Smooth muscle cell (in vitro differentiated cells): ENCODE measurements at regions not wholly inside any gene's neighbourhood (a gene's known extent, or its start where the extent isn't known, plus 50 kb on each side); places are given as distances from the start of the nearest gene placed in this dataset.

Source experiments
- DNase-seq: peaks from one replicate; lab custom pipeline; 2025; ENCODE audit not compliant: unreplicated experiment; lab: John Stamatoyannopoulos, UW
- H2AFZ ChIP-seq: fragments of 200-600 bp; sonication (generic); 2 replicates; pipeline ENCODE4 v1.6.0; 2016; ENCODE audit warnings: antibody characterized with exemption, low read depth, mild to moderate bottlenecking
- H3F3A ChIP-seq: fragments of 200-600 bp; sonication (generic); 2 replicates; pipeline ENCODE4 v1.6.0; 2017; ENCODE audit warnings: antibody characterized with exemption, low read depth
- H3K27ac ChIP-seq: fragments of 200-600 bp; sonication (generic); 2 replicates; pipeline ENCODE4 v1.5.1; 2016; ENCODE audit warnings: low read depth, mild to moderate bottlenecking
- H3K27me3 ChIP-seq: fragments of 200-600 bp; sonication (generic); 2 replicates; pipeline ENCODE4 v1.6.1; 2016; ENCODE audit warnings: low read depth, mild to moderate bottlenecking
- H3K36me3 ChIP-seq: fragments of 200-600 bp; sonication (generic); 2 replicates; pipeline ENCODE4 v1.5.1; 2016; ENCODE audit warnings: low read depth
- H3K4me1 ChIP-seq: fragments of 200-600 bp; sonication (generic); 2 replicates; pipeline ENCODE4 v1.5.1; 2016; ENCODE audit warnings: low read depth
- H3K4me2 ChIP-seq: fragments of 200-600 bp; sonication (generic); 2 replicates; pipeline ENCODE4 v1.6.0; 2016; ENCODE audit warnings: mild to moderate bottlenecking
- H3K4me3 ChIP-seq: fragments of 200-600 bp; sonication (generic); 2 replicates; pipeline ENCODE4 v1.5.1; 2016; ENCODE audit warnings: mild to moderate bottlenecking
- H3K79me2 ChIP-seq: fragments of 200-600 bp; sonication (generic); 2 replicates; pipeline ENCODE4 v1.6.0; 2016; ENCODE audit warnings: low read depth, mild to moderate bottlenecking
- H3K9ac ChIP-seq: fragments of 200-600 bp; sonication (generic); 2 replicates; pipeline ENCODE4 v1.6.0; 2016; ENCODE audit warnings: low read depth
- H3K9me3 ChIP-seq: fragments of 200-600 bp; sonication (generic); replicated peaks from 2 replicates; pipeline ENCODE4 v1.5.1; 2016; ENCODE audit warnings: low read depth
- H4K20me1 ChIP-seq: fragments of 200-600 bp; sonication (generic); 2 replicates; pipeline ENCODE4 v1.6.0; 2016; ENCODE audit warnings: low read depth
- WGBS: methylation state at CpG from one replicate; pipeline ENCODE4 v1.1.7; 2016; ENCODE audit warnings: low lambda C conversion rate; 5-methylcytosine and 5-hydroxymethylcytosine counted together
- TF ChIP-seq, protein P1 (sequence below): fragments of 200-600 bp; sonication (generic); IDR thresholded peaks from 2 replicates; pipeline ENCODE4 v1.5.1; 2017; ENCODE audit warnings: borderline replicate concordance, mild to moderate bottlenecking, antibody characterized with exemption; ENCODE audit not compliant: insufficient read depth, poor library complexity, severe bottlenecking

DNA sequence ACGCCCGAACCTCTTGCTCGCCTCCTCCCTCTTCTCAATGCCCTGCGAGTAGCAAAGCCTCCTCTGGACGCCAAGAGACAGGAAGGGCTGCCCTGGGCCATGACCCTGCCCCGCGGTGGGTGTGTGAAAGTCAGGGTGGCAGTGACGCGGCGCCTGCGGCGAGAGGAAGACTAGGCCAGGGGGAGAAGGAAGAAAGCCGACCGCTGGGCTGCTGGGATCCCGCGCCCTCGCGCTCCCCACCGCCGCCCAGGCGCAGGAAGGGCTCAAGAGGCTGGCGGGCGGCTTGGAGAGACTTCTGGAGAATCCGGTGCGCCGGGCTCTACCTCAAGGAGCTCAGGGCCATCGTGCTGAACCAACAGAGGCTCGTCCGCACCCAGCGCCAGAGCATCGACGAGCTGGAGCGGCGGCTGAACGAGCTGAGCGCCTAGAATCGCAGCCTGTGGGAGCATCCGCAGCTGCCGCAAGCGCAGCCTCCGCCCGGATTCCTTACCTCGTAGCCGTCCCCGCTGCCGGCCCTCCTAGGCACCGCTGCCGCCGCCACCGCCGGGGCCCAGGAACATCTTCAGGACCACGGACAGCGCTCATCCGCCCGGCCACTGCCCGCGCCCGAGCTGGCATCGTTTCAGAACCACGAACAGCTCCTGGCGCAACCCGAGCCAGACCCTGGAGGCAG, 105.0 kb upstream of the PRB2 start:
- H3K4me2 ChIP-seq: peak overlapping the region; percentile 76
- TF ChIP-seq, protein P1, sequence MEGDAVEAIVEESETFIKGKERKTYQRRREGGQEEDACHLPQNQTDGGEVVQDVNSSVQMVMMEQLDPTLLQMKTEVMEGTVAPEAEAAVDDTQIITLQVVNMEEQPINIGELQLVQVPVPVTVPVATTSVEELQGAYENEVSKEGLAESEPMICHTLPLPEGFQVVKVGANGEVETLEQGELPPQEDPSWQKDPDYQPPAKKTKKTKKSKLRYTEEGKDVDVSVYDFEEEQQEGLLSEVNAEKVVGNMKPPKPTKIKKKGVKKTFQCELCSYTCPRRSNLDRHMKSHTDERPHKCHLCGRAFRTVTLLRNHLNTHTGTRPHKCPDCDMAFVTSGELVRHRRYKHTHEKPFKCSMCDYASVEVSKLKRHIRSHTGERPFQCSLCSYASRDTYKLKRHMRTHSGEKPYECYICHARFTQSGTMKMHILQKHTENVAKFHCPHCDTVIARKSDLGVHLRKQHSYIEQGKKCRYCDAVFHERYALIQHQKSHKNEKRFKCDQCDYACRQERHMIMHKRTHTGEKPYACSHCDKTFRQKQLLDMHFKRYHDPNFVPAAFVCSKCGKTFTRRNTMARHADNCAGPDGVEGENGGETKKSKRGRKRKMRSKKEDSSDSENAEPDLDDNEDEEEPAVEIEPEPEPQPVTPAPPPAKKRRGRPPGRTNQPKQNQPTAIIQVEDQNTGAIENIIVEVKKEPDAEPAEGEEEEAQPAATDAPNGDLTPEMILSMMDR: no peak
- no peak overlapping the region for H3K4me3 ChIP-seq

DNA sequence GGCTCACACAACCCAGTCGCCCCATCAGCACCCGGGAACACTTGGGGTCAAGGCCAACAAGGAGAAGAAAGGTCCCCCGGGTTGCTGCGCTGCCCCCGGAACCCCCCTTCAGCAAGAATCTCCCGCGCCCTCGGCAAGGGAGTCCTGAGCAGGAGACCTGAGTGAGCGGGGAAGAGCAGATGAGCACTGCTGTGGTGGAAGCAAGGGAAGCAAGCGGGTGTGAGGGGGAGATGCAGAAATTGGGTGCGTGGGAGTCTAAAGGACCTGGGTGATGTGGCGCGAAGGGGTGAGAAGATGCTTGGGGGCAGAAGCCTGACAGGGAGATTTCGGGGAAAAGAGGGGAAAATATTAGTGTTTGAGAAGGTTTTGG, 105.5 kb upstream of the PRB2 start:
- no peaks in the 10 kb centered on the region for H3K9me3 ChIP-seq
- no peak overlapping the region for H3K9ac ChIP-seq
- H3K4me1 ChIP-seq: peaks cover 3% of the 10 kb centered on the region
- H3K27me3 ChIP-seq: peaks cover 40% of the 10 kb centered on the region
- H3K79me2 ChIP-seq: no peaks in the 10 kb centered on the region
- no peak overlapping the region for H3K4me3 ChIP-seq
- no peak overlapping the region for H3K4me2 ChIP-seq
- H3K27ac ChIP-seq: no peak overlapping the region
- TF ChIP-seq, protein P1: no peak
- peaks cover 8% of the 10 kb centered on the region for H4K20me1 ChIP-seq
- H3K36me3 ChIP-seq: no peaks in the 10 kb centered on the region
- H3F3A ChIP-seq: no peaks in the 10 kb centered on the region
- whole genome bisulfite sequencing: 25% methylated on average over 14 of the region's 14 CpGs
- no peak for DNase-seq
- H2AFZ ChIP-seq: no peak overlapping the region

More for the DNA sequence above, 105.0 kb upstream of the PRB2 start:
- H4K20me1 ChIP-seq: peaks cover 8% of the 10 kb centered on the region
- H3K79me2 ChIP-seq: no peaks in the 10 kb centered on the region
- DNase-seq: peak; percentile 87
- H3K9ac ChIP-seq: no peak overlapping the region
- H2AFZ ChIP-seq: no peak overlapping the region
- H3K36me3 ChIP-seq: no peaks in the 10 kb centered on the region
- no peak overlapping the region for H3K27ac ChIP-seq
- H3F3A ChIP-seq: no peaks in the 10 kb centered on the region
- WGBS: 7% methylated on average over 43 of the region's 62 CpGs
- peaks cover 3% of the 10 kb centered on the region for H3K4me1 ChIP-seq
- H3K27me3 ChIP-seq: peaks cover 40% of the 10 kb centered on the region
- no peaks in the 10 kb centered on the region for H3K9me3 ChIP-seq

DNA sequence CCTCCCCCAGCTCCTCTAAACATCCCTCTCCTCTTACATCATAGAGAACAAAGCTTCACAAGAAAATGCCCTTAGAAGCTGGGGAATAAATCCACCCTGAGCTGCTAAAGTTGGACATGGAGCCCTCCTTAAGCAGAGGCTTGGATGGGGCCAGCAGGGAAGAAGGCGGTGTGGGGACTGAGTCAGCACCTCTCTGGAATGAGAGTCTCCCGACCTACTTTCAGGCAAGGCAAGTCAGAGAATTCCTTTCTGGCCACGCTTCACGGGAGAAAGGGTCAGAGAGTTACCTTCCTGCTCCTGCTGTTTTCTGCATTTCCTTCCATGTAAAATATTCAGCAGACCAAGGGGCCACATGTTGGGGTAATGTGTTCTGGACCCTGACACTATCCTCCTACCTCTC, 113.3 kb upstream of the PRB2 start:
- Histone ChIP-seq H3F3A (no peaks in the 10 kb centered on the region), H3K27me3 (peaks cover 16% of the 10 kb centered on the region), H3K36me3 (no peaks in the 10 kb centered on the region), H3K4me3 (no peak overlapping the region), H3K27ac (no peak overlapping the region), H3K9ac (no peak overlapping the region), H4K20me1 (no peaks in the 10 kb centered on the region), H3K4me2 (no peak overlapping the region), H2AFZ (no peak overlapping the region), H3K9me3 (no peaks in the 10 kb centered on the region), H3K79me2 (no peaks in the 10 kb centered on the region), H3K4me1 (peaks cover 4% of the 10 kb centered on the region)
- 22% methylated on average over 4 of the region's 4 CpGs for WGBS
- DNase-seq: no peak
- TF ChIP-seq, protein P1: no peak

DNA sequence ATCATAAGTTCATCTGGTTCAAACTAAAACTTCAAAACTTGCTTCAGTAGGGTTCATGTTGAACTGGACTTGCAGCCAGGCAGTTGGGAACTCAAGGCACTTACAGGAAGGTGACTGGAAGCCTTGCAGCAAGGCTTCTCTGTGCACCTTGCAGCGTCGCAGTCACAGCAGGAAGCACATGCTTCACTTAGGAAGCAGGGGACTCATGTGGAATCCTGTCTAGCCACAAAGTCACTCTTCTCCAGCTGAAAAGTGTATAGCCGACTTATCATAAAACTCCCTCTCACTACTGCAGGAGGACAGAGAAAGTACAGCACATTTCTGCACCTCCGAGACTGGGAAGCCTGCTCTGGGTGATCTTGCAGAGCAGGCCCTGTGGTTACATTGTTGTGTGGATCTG, 114.0 kb upstream of the PRB2 start:
- H3K36me3 ChIP-seq: no peaks in the 10 kb centered on the region
- 78% methylated on average over 4 of the region's 4 CpGs for WGBS
- H3F3A ChIP-seq: no peaks in the 10 kb centered on the region
- no peak overlapping the region for H3K9ac ChIP-seq
- H3K4me3 ChIP-seq: no peak overlapping the region
- peaks cover 9% of the 10 kb centered on the region for H3K27me3 ChIP-seq
- TF ChIP-seq, protein P1: no peak
- H3K27ac ChIP-seq: no peak overlapping the region
- H3K4me1 ChIP-seq: peaks cover 4% of the 10 kb centered on the region
- no peaks in the 10 kb centered on the region for H3K79me2 ChIP-seq
- no peaks in the 10 kb centered on the region for H3K9me3 ChIP-seq
- no peak for DNase-seq
- H4K20me1 ChIP-seq: no peaks in the 10 kb centered on the region
- H2AFZ ChIP-seq: no peak overlapping the region
- no peak overlapping the region for H3K4me2 ChIP-seq
